PFSK-1 (cell line): ENCODE measurements at regions not wholly inside any gene's neighbourhood (a gene's known extent, or its start where the extent isn't known, plus 50 kb on each side); places are given as distances from the start of the nearest gene placed in this dataset.

ENCODE experiments used
- POLR2AphosphoS5 ChIP-seq: IDR thresholded peaks from 2 replicates; pipeline ENCODE4 v1.6.1; 2012; ENCODE audit warnings: low read depth, mild to moderate bottlenecking, control low read depth, low read length, moderate library complexity
- SIN3A ChIP-seq: IDR thresholded peaks from 2 replicates; pipeline ENCODE4 v1.6.1; 2012; ENCODE audit warnings: mild to moderate bottlenecking, low read length, moderate library complexity, borderline replicate concordance; ENCODE audit not compliant: insufficient read depth
- TAF1 ChIP-seq: IDR thresholded peaks from 2 replicates; pipeline ENCODE4 v1.6.1; 2012; ENCODE audit warnings: low read length, control low read depth, borderline replicate concordance; ENCODE audit not compliant: insufficient read depth
- TF ChIP-seq, protein P1 (sequence below), 2 experiments: IDR thresholded peaks; 2 replicates each; pipeline versions ENCODE4 v1.6.1 to v1.8.0; 2011 to 2012; ENCODE audit warnings: low read depth in 2 of 2, low read length in 2 of 2, control low read depth in 1 of 2, inconsistent platforms in 1 of 2, mild to moderate bottlenecking in 1 of 2, moderate library complexity in 1 of 2; ENCODE audit not compliant: insufficient read depth in 1 of 2

DNA sequence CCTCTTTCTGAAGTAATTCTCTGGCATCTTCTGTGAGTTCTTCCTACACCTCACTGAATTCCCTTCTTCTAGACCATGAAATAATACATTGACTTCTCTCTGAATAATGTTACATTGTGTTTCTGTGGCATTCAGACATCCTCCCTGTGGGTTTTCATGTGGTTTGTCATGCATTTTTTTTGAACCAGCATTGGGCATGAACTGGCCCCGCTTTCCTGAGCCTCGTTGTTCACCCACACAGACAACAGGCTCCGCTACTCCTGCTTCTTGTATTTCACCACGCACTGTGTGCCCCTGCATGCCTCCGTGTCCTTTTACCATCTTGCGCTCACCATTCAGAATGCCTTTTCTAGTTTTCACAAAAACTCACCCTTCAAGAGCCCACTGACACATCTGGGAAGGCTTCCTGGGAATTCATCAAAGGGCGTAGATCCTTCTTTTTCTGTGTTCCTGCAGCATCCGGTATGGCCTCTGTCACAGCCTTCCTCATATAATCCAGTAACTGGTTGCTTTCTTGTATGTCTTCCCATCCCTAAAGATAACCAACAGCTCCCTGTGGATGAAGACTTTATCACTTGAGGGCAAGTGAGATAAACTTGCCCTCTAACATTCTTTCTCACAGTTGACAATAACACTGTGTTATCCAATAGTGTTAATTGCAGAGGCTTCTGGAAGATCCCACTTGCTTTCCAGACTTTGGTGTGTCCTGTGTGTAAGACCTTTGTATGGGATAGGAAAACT, 51.5 kb upstream of the ADAMTSL1 start:
- TF ChIP-seq POLR2AphosphoS5 (no peak), SIN3A (no peak), TAF1 (no peak)
- TF ChIP-seq, protein P1, sequence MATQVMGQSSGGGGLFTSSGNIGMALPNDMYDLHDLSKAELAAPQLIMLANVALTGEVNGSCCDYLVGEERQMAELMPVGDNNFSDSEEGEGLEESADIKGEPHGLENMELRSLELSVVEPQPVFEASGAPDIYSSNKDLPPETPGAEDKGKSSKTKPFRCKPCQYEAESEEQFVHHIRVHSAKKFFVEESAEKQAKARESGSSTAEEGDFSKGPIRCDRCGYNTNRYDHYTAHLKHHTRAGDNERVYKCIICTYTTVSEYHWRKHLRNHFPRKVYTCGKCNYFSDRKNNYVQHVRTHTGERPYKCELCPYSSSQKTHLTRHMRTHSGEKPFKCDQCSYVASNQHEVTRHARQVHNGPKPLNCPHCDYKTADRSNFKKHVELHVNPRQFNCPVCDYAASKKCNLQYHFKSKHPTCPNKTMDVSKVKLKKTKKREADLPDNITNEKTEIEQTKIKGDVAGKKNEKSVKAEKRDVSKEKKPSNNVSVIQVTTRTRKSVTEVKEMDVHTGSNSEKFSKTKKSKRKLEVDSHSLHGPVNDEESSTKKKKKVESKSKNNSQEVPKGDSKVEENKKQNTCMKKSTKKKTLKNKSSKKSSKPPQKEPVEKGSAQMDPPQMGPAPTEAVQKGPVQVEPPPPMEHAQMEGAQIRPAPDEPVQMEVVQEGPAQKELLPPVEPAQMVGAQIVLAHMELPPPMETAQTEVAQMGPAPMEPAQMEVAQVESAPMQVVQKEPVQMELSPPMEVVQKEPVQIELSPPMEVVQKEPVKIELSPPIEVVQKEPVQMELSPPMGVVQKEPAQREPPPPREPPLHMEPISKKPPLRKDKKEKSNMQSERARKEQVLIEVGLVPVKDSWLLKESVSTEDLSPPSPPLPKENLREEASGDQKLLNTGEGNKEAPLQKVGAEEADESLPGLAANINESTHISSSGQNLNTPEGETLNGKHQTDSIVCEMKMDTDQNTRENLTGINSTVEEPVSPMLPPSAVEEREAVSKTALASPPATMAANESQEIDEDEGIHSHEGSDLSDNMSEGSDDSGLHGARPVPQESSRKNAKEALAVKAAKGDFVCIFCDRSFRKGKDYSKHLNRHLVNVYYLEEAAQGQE (IDR thresholded peaks at IDR 0.05; ENCODE audit: insufficient read depth in 1 of 2, low read depth in 2 of 2, low read length in 2 of 2): no peak
